EL (cell line): ENCODE measurements at regions not wholly inside any gene's neighbourhood (a gene's known extent, or its start where the extent isn't known, plus 50 kb on each side); places are given as distances from the start of the nearest gene placed in this dataset.

ENCODE experiments used
- DNase-seq: peaks from one replicate; pipeline ENCODE4 v3.0.0-alpha.2; 2016

DNA sequence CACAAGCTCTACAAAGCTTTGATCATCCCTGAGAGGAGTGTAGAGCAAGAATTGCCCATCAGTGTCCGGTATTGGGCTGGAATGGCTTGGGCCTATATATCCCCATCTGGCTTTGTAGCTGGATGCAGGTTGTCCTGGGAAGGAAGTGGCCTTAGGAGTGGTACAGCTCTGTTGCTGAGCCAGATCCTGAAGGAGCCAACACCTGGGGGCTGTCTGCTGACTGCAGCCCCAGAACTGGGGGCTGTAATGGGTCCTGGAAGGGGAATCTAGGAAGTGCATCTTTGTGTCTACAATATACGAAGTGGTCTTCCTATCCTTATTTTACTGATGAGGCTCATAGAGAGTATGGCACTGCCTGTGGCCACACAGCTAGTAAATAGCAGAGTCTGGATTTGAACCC, 145.9 kb downstream of the CDC5L start:
- no peak for DNase-seq

DNA sequence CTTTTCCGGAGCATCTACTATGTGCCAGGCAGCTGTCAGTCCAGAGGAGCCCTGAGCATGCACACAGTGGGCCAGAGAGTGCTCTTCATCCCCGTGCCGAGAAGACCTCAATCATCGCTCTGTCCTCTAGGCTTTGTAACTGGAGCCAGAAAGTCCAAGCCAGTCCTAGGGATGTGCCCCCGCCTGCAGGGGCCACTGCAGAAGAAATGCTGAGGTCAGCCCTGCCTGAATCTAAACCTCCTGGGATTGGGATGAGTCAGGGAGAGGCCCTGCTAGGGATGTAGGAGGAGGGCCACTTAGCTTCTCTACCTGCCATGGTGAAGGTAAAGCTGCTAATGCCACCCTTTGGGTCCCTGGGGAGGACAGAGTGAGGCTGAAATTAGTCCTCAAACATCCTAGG, 146.8 kb downstream of the CDC5L start:
- DNase-seq, result peak; percentile 7

DNA sequence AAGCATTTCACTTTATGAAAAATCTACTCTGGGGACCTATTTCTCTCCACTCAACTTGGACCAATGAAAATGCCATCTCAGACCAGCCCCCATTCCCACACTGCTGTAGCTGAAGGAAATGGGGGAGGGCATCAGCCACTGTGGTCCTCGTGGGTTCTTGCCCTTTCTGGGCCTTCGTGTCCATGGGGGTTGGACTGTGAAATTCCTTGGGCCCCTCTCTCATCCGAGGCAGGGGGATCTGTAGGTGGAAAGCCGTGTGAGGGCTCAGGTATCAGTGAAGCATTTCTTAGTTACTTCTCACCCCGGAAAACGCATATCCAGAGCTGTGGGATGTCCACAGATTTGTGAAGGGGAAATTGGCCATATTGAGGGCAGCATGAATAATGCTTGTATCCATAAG, 147.9 kb downstream of the CDC5L start:
- DNase-seq, result no peak

DNA sequence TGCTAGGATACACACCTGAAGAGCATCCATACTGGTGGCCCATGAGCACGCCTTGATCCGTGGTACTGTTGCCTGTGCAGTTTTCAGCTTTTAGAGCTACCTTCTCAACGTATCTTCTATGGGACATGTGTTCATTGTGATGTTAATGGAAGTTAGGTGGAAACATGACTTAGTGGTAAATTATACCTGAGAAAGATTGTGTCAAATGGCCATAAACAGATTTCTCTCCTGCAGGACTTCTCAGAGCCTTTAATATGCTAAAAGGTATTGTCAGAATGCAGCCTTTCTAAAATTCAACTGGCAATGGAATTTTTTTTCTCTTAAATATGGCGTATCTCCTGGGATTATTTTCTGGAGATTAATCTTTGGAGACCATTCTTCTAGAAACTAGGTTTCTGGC, 148.5 kb downstream of the CDC5L start:
- no peak for DNase-seq

DNA sequence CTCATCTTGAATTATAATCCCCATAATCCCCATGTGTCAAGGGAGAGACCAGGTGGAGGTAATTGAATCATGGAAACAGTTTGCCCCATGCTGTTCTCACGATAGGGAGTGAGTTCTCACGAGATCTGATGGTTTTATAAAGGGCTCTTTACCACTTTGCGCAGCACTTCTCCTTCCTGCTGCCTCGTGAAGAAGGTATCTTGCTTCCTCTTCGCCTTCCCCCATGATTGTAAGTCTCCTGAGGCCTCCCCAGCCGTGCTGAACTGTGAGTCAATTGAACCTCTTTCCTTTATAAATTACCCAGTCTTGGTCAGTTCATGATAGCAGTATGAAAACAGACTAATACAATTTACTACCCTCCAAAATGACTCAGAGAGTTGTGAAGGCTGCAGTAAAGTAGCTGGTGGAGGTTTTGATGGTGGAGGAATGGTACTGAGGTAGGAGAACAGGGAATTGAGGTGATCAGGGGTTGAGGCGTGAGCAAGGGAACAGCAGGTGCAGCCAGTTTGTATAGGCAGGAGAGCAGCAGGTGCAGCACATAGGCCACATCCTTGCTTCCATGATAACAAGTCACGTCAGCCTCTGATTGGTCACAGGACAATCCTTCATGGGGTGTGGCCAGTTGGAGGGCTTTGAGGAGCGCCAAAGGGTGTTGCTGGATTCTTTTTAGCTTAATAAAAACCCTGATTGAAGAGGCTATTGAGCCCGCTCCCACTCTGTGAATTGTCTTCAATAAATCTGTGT, 150.0 kb downstream of the CDC5L start:
- DNase-seq, result no peak

DNA sequence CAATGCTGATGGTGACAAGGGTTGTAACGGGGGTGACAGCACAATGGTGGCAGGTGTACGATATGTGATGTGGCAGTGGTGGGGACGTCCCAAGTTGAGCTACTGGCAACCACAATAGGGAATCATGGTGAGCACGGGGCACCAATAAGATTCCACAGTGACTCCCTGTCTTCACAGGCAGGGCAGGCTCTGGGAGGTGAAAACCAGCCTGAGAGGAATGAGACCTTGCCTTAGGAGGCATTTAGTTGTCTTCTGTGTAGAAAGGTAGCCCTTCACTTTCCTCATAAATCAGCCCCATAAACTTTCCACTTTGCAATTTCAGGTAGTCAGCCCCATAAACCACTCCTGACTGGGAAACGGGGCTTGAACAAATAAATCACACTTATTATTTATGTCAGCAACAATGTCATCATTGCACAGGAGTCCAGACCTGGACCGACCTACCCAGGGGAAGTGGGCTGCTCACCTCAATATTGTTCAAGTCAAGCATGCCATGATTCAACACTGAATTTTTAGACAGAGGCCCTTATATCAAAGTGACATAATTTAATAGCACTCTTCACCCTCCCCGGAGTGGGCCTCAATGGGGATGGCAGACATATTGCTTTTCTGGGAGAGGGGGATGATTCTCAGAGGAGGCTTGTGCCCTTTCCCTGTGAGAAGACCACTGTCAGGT, 150.8 kb downstream of the CDC5L start:
- no peak for DNase-seq

DNA sequence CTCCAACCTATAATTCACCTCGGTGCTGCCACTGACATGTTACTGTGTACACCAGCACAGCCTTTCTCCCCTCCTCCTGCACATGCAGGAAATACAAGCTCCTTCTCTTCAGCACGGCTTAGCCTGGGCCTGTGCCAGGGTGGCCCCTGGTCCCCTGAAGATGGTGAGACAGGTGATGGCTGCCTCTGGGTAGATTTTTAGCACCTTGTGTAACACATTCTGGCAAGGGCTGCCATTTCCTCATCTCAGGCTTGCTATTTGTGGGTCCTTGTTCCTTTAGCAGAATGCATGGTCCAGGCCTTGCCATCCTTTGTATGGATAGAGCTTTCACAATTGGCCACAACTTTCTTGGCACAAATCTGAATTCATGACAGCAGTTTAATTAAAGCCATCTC, 151.3 kb downstream of the CDC5L start:
- no peak for DNase-seq

DNA sequence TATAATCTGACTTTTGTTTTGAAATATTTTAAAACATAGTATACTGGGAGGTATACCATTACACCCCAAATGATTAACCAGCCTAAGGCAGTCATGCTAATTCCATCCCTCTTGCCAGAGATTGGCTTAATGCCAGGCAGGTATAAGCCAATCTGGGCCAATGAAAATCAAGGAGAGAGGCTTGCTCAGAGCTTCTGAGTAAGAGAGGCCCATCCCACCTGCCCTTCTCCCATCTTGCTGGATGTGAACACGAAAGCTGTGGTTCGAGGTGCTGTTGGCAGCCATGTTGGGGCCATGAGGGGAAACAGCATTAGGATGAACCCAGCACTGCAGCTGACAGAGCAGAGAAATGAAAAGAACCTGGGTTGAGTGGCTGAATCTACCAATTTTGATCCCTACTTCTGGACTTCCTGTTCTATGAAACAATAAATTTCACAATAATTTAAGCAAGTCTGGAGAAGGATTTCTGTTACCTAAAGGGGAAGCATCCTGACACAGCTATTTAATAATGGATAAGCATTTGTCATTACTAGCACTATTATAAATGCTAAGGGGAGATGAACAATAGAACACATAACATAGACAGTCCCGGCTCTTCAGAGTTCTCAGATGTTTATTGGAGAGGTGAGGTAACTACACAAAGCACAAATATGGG, 152.3 kb downstream of the CDC5L start:
- no peak for DNase-seq

DNA sequence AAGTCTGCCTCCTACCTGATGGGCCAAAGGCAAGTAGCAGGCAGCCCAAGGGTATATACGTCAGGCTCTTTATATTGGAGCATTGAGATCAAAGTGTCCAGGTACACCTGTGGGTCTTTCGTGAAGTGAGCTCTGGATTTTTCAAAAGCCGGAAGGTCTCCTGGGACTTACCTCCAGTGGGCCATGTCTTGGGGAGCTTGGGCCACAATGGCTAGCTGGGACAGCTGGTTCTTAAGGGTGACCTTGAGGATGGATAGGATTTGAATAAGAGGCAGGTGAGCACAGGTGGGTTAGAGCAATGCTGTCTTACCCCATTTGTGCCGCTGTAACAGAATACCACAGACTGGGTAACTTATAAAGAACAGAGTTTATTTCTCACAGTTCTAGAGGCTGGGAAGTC, 153.4 kb downstream of the CDC5L start:
- DNase-seq, result no peak

DNA sequence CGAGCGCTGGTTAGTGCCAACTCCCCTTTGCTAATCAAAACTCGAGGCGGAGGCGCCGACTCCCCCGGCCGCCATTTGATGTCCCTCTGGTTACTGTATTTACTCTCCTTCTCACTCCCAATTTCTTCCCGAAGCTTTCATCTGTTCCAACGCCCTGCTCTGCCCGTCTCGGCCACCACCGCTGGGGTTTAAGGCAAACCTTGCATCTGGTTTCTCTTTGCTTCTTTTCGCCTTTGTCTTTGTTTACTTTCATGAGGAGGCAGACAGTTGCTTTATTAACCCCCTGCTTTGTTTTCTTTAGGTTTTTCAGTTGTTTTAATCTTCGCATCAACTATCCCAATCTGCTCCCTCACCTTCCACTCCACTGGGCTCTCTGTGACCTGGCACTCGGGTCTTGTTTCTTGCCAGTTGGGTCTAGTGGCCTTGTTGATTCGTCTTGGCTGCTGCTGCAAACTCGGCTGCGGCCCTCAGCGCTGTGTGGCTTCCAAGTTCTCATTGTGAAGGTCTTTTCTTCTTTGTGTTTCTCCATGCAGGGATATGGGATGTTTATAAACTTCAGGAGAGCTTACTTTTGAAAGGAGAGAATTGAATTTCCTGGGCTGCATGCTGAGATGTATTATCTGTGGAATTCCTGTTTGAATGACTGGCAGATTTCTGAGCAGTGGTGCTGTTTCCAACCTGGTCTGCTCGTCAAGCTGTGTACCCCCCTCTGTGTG, 155.1 kb downstream of the CDC5L start:
- DNase-seq, result no peak

DNA sequence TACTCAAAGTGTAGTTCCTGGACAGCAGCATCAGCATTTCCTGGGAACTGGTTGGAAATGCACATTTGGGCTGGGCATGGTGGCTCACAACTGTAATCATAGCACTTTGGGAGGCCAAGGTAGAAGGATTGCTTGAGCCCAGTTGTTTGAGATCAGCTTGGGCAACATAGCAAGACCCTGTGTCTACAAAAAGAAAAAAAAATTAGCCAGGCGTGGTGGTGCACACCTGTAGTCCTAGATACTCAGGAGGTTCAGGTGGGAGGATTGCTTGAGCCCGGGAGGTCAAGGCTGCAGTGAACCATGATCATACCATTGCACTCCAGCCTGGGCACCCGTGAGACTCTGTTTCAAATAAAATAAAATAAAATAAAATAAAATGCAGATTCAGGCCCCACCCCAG, 156.2 kb downstream of the CDC5L start:
- DNase-seq, result no peak

DNA sequence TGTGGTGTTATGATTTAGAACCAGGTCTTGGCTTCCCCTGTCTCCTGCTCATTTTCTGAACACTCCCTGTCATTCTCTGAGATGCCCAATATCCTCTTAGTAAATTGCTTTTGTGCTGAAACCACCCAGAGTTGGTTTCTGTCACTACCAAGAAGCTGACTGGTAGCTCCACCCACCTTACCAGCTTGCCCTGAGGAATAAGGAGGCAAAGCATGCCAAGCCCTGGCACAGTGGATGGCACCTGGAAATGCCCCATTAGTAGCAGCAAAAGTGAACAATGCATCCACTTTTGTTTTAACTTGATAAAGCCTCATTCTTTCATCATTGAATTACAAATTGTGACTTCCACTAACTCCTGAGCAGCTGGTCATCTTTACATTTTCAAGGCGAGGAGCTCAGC, 157.7 kb downstream of the CDC5L start:
- DNase-seq, result no peak

DNA sequence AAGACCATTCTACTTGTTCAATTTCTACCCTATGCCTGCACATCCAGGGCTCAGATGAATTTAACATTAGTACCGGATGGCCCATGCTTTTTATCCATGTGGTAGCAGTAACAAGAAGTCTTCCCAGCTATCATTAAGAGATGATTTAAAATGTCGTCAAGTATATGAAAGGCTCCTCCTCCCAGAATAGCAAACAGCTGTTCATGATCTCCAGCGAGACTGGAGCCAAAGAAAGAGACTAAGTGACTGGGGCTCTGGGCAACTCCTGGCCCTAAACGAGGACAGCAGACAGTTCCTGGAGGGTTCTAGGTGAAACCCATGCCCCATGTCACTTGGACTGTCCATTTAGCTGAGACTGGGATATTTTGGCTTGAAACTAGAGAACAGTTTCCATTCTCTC, 160.8 kb downstream of the CDC5L start:
- no peak for DNase-seq

DNA sequence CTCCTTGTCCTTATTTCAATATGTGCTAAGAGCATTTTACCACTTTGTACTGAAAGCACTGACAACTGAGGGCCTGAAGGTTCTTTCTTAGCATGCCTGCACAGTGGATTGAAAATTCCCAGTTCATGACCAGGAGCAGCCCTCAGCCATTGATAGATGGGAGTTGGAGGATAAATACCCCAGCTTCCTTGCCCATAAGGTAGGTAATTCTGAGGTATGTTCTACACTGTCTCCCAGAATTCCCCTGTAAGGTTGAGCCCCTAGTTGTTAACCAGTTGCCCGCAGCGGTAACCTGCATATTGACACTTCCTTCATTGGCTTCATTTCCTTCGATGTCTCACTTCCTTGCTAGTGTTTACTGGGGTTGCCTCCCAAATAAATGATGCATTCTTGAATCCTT, 162.0 kb downstream of the CDC5L start:
- DNase-seq, result no peak

DNA sequence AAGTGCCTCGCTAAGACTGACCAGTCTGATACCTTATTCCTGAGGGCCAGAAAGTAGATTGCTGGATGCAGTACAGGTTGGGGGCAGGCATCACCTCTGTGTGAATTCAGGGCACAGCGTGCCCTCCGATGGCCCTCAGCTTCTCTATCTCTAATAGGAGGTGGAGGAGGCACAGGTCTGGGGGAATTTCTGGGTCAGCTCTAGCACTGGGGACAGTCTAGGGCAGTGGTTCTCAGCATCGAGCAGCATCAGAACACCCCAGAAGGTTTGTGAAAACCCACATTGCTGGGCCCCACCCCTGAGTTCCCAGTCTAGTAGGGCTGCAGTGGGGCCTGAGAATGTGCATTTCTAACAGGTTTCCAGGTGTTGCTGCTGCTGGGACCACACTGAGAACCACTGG, 166.7 kb downstream of the CDC5L start:
- no peak for DNase-seq

DNA sequence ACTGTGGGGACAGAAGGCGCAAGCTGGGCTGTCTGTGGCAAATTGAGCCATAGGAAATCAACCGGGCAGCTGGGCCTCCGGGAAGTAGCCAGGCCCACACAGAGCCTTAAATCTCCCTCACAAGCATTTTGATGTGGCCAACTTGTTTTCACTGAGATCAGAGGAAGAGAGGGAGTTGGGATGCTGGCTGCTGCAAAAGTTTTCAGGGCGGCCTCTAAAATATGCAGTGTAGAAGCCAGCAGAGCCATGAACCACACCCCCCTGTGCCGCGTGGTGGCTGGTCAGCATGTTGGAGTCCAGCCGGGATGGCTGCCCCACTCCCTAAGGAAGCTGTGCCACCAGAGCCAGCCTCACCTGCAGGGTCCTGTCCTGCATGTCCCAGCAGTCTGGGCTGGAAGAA, 167.4 kb downstream of the CDC5L start:
- no peak for DNase-seq

DNA sequence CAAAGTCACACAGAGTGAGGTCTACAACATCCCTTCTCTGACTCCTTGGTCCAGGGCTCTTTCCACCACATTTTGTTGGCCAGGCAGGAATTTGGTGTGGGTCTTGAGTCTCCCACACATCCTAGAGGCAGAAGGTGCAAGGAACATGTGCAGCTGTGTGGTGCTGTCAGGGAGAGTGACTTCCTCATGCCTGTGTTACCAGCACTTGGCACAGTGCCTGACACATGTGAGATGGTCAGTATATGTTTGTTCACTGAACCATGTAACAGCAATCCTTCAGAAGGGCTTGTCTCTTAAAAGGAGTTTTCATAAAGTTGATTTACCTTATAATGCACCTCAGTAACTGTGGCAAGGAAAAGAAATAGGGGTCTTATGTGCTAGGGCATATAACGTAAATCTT, 168.5 kb downstream of the CDC5L start:
- DNase-seq, result peak; percentile 11

DNA sequence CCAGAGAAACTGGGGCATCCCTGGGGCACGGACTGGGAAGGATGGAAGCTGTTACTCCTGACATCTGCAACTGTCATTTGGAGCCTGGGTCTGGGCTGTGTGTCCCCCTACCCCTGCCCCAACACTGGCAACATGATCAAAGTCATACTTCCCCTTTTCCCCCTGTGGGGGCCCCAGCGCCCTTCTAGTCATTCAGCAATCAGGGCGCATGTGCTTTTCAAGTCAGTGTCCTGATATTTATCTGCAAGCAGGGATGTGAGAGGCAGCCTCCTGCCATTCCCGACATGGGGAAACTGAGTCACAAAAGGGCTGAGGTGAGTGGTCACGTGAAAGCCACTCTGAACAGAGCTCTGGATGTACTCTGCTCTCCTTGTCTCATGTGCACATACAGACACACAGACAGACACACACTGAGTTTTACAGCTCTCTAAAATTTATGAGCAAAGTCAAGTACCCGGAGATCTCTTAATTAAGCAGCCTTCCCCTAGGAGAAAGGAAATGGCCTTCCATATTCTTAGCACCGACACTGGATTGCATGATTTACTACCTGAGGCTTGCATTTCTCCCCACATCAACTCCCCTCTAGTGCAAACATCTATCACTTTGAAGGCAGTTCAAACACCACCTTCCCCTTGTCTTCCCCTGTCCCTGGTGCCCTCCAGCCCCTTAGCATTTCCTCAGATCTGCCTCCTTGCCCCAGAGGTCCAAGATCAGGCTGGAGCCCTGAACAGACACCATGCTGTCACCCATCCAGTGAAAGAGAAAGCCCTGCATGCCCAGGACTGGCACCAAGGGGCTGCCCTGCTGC, 170.7 kb downstream of the CDC5L start:
- no peak for DNase-seq

DNA sequence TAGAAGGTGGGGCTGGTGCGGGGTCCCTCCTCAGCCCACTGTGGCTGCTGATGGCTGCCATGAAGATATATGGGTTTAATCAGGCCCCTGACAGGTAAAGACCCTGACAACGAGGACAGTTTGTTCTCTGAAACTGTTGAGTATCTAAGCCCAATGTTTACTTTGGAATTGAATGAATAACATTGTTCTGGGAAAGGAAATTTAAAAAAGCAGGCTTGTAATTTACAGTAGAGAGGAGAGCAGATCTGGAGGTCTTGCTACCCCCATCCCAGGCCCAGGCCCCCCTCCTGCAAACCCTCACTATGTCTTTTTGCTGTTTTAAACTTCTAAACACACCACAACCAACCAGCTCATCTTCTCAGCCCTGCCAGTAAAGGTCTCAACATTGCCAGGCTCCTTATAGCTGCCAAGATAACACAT, 171.3 kb downstream of the CDC5L start:
- no peak for DNase-seq

DNA sequence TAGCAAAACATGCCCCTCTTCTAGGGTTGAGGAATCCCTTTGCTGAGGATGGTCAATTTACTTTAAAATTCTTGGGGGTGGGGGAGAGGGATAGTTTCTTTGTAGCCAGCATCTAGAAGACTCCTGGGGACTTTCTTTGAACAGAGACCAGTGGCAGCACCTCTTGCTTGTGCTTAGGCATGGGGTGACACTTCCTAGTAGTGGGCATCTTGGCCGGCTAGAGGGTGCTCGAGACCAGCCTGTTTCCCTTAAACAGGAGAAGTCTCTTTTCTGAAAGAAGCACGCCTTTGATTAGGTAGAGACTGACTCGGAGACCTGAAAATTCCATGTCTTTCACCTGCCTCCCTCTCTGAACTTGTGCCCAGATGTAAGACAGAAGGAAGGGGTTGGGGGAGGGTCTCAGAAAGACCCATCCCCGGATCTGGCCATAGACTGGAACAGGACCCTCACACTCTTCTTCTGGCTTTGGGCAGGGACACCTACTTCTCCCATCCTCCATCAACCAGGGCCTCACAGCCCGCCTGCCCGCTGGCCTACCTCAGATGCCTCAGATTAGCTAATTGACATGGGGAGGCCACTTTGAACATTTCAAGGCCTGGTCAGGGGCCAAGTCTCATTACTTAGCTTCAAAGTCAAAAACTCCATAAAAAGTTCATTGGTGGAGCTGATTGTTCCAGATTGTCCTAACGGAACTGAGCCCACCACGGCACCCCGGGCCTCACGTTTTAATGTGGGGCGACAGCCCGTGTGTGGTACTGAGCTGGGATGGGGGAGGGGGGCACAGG, 172.2 kb downstream of the CDC5L start:
- DNase-seq, result no peak

DNA sequence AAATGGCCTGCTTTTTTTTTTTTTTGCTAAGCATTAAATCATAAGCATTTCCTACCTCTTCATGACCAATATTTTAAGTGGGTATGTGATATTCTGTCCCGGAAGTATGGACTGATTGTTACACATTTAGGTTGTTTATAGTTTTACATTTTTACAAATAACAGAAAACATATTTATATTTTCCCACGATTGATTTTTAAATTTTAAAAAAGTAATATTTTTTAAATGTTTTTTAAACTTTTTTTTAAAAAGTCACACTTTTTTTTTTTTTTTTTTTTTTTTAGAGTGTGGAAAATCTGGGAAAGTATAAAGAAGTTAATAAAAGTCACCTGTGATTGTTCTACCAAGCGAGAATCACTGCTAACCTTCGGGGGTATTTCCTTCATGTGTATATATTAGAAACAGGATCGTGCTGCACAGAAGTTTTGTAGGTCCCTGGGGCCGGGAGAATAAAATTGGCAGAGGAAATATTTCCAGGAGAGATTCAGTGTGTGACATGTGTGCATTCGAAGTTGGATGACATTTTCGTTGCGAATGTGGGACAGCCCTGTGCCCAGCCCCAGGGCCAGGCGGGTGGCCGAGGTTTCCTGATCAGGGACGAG, 173.1 kb downstream of the CDC5L start:
- no peak for DNase-seq
